Stomach (tissue), 8 donors: ENCODE measurements at regions not wholly inside any gene's neighbourhood (a gene's known extent, or its start where the extent isn't known, plus 50 kb on each side); places are given as distances from the start of the nearest gene placed in this dataset.
"Not testable (repeated sequence)": the region's sequence is repeated elsewhere in the genome, so short reads cannot be mapped to it uniquely, and the experiment has no call there.

Source experiments
- DNase-seq, 2 donors: peaks; one replicate each; pipeline versions ENCODE4 v3.0.0 to v3.0.0-alpha.2; 2013 to 2019
- H3K27ac ChIP-seq, 5 donors: fragments of 200-600 bp in 4 of 5; sonication (generic) in 4 of 5; one replicate each; pipeline ENCODE4 v1.5.1; 2013 to 2019; ENCODE audit warnings: mild to moderate bottlenecking in 1 of 5, moderate library complexity in 1 of 5
- H3K27me3 ChIP-seq, 3 donors: fragments of 200-600 bp; sonication (generic); one replicate each; pipeline ENCODE4 v1.5.1; 2017 to 2019; ENCODE audit warnings: mixed run types in 1 of 3
- H3K36me3 ChIP-seq, 4 donors: fragments of 200-600 bp; sonication (generic); 1 replicate in 3 of 4; 2 replicates in 1 of 4; pipeline ENCODE4 v1.5.1; 2016 to 2019
- H3K4me1 ChIP-seq, 4 donors: fragments of 200-600 bp; sonication (generic); one replicate each; pipeline ENCODE4 v1.5.1; 2016 to 2019
- H3K4me3 ChIP-seq, 4 donors: fragments of 200-600 bp; sonication (generic) in 3 of 4; one replicate each; pipeline ENCODE4 v1.5.1; 2016 to 2019; ENCODE audit warnings: mild to moderate bottlenecking in 1 of 4
- H3K9me3 ChIP-seq, 4 donors: fragments of 200-600 bp; sonication (generic); one replicate each; pipeline ENCODE4 v1.5.1; 2016 to 2019
- CTCF ChIP-seq, 7 experiments: fragments of 450-650 bp in 4 of 7; fragments of 200-600 bp in 3 of 7; sonication (generic) in 3 of 7; IDR thresholded peaks; one replicate each; pipeline ENCODE4 v1.5.1; 2016 to 2019; ENCODE audit warnings: antibody characterized with exemption in 7 of 7, control low read depth in 2 of 7, mild to moderate bottlenecking in 1 of 7
- EP300 ChIP-seq: sonication (generic); formaldehyde crosslinking; IDR thresholded peaks from one replicate; pipeline ENCODE4 v1.6.1; 2017; ENCODE audit warnings: antibody characterized with exemption
- POLR2A ChIP-seq, 4 donors: fragments of 450-650 bp; IDR thresholded peaks; one replicate each; pipeline ENCODE4 v1.6.1; 2016; ENCODE audit warnings: antibody characterized with exemption in 4 of 4, control low read depth in 2 of 4, mild to moderate bottlenecking in 1 of 4, moderate library complexity in 1 of 4
- POLR2AphosphoS5 ChIP-seq, 3 donors: sonication (generic); formaldehyde crosslinking; IDR thresholded peaks; one replicate each; pipeline ENCODE4 v1.6.1; 2016; ENCODE audit warnings: antibody characterized with exemption in 3 of 3
- WGBS, 5 donors: extraction: QIAGEN DNeasy Blood & Tissue Kit in 3 of 5; methylation state at CpG; one replicate each; pipeline versions ENCODE4 v1.1.5 to v1.1.7; 2013 to 2018; 5-methylcytosine and 5-hydroxymethylcytosine counted together
- intact Hi-C: fragments of 100-400 bp; cut with DNase I; formaldehyde crosslinking; loops from one replicate; pipeline ENCODE4 v1.15.1; 2023; ENCODE audit warnings: low total_unique reads
- donor health status: healthy with polysubstance abuse.
- donor health status: Bipolar disorder and iron deficiency.
- donor health status: healthy.

GRCh38 chr1:229132106-229132443 is 138.8 kb upstream of the RAB4A start:
- Histone ChIP-seq H3K9me3 (peaks cover 0 to 10% (median 4%) of the 10 kb centered on the region in 4 donors), H3K4me1 (peaks cover 0 to 64% (median 20%) of the 10 kb centered on the region in 4 donors), H3K36me3 (no peaks in the 10 kb centered on the region), H3K27ac (peak overlapping the region; percentile 16 to 83 (median 68)), H3K27me3 (no peaks in the 10 kb centered on the region), H3K4me3 (no peak overlapping the region)
- WGBS, 5 donors, result 93 to 100% (median 95%) methylated on average over 1 of the region's 1 CpG
- intact Hi-C loops, result no loop called here
- DNase-seq, result no peak
- TF ChIP-seq POLR2A (IDR thresholded peaks at IDR 0.05), result no peak
- TF ChIP-seq CTCF (IDR thresholded peaks at IDR 0.05), result no peak
- no peak for TF ChIP-seq EP300
- no peak for TF ChIP-seq POLR2AphosphoS5 (IDR thresholded peaks at IDR 0.05)

- intact Hi-C loops, result no loop called here
- DNase-seq, result no peak
- no peak overlapping the region for H3K4me3 ChIP-seq
- no peak for TF ChIP-seq POLR2A (IDR thresholded peaks at IDR 0.05)
- no peak for TF ChIP-seq POLR2AphosphoS5 (IDR thresholded peaks at IDR 0.05)
- no peak for TF ChIP-seq CTCF (IDR thresholded peaks at IDR 0.05)
- no peak for TF ChIP-seq EP300
- no peaks in the 10 kb centered on the region for H3K36me3 ChIP-seq
- peaks cover 0 to 60% (median 20%) of the 10 kb centered on the region in 4 donors for H3K4me1 ChIP-seq
- H3K27ac ChIP-seq, result peak overlapping the region in 3 of 5 donors; percentile 1 to 83 (median 16)
- H3K9me3 ChIP-seq, result peaks cover 0 to 10% (median 4%) of the 10 kb centered on the region in 4 donors
- no peaks in the 10 kb centered on the region for H3K27me3 ChIP-seq
Observed at GRCh38 chr1:229132706-229133105, 138.2 kb upstream of the RAB4A start.

- 53 to 64% (median 57%) methylated on average over 2 of the region's 2 CpGs for WGBS, 5 donors
- H3K4me1 ChIP-seq, result peaks cover 0 to 60% (median 20%) of the 10 kb centered on the region in 4 donors
- H3K27me3 ChIP-seq, result no peaks in the 10 kb centered on the region
- DNase-seq, result no peak
- H3K36me3 ChIP-seq, result no peaks in the 10 kb centered on the region
- H3K27ac ChIP-seq, result peak overlapping the region in 2 of 5 donors; percentile 1 to 83
- H3K4me3 ChIP-seq, result no peak overlapping the region
- TF ChIP-seq CTCF (IDR thresholded peaks at IDR 0.05) (no peak), EP300 (no peak), POLR2AphosphoS5 (IDR thresholded peaks at IDR 0.05) (no peak), POLR2A (IDR thresholded peaks at IDR 0.05) (no peak)
- intact Hi-C loops, result no loop called here
- peaks cover 0 to 10% (median 4%) of the 10 kb centered on the region in 4 donors for H3K9me3 ChIP-seq
Observed at GRCh38 chr1:229133151-229133550, 137.8 kb upstream of the RAB4A start.

- Histone ChIP-seq H3K4me3 (no peak overlapping the region), H3K27me3 (no peaks in the 10 kb centered on the region), H3K27ac (no peak overlapping the region), H3K36me3 (no peaks in the 10 kb centered on the region), H3K9me3 (peaks cover 0 to 10% (median 4%) of the 10 kb centered on the region in 4 donors), H3K4me1 (peaks cover 0 to 56% (median 20%) of the 10 kb centered on the region in 4 donors)
- TF ChIP-seq EP300 (no peak), POLR2AphosphoS5 (IDR thresholded peaks at IDR 0.05) (no peak), CTCF (IDR thresholded peaks at IDR 0.05) (no peak), POLR2A (IDR thresholded peaks at IDR 0.05) (no peak)
- 79 to 95% (median 89%) methylated on average over 1 of the region's 1 CpG for WGBS, 5 donors
- no peak for DNase-seq
- intact Hi-C loops, result no loop called here
Observed at GRCh38 chr1:229133811-229134210, 137.1 kb upstream of the RAB4A start.

GRCh38 chr1:229134381-229135217 is 136.3 kb upstream of the RAB4A start:
- intact Hi-C loops, H3K27ac ChIP-seq, H3K36me3 ChIP-seq, H3K27me3 ChIP-seq, H3K4me3 ChIP-seq, DNase-seq: not testable (repeated sequence)
- H3K9me3 ChIP-seq, result peaks cover 0 to 10% (median 4%) of the 10 kb centered on the region in 4 donors
- peaks cover 0 to 48% (median 15%) of the 10 kb centered on the region in 4 donors for H3K4me1 ChIP-seq
